Thyroid gland (tissue), 4 donors: ENCODE measurements at regions not wholly inside any gene's neighbourhood (a gene's known extent, or its start where the extent isn't known, plus 50 kb on each side); places are given as distances from the start of the nearest gene placed in this dataset.
A peak's percentile ranks its signal among the peaks of the same experiment; 100 is the strongest.

Experiments
- DNase-seq, 2 donors: peaks; one replicate each; pipeline ENCODE4 v3.0.0-alpha.2; 2019
- H3K27ac ChIP-seq, 3 donors: fragments of 200-600 bp; sonication (generic); 1 replicate in 2 of 3; 2 replicates in 1 of 3; pipeline ENCODE4 v1.5.1; 2016 to 2019; ENCODE audit warnings: mild to moderate bottlenecking in 1 of 3, moderate library complexity in 1 of 3
- H3K27me3 ChIP-seq: fragments of 200-600 bp; sonication (generic); one replicate; pipeline ENCODE4 v1.5.1; 2019
- H3K36me3 ChIP-seq, 2 donors: fragments of 200-600 bp; sonication (generic); one replicate each; pipeline ENCODE4 v1.5.1; 2016 to 2019
- H3K4me1 ChIP-seq, 2 donors: fragments of 200-600 bp; sonication (generic); one replicate each; pipeline ENCODE4 v1.5.1; 2017 to 2019
- H3K4me3 ChIP-seq, 3 donors: fragments of 200-600 bp; sonication (generic); replicated peaks in 1 of 3; 1 replicate in 2 of 3; 2 replicates in 1 of 3; pipeline ENCODE4 v1.5.1; 2016; ENCODE audit warnings: mild to moderate bottlenecking in 1 of 3
- H3K9me3 ChIP-seq: fragments of 200-600 bp; sonication (generic); one replicate; pipeline ENCODE4 v1.5.1; 2017
- POLR2A ChIP-seq, 2 donors: fragments of 450-650 bp; IDR thresholded peaks; one replicate each; pipeline ENCODE4 v1.6.1; 2017; ENCODE audit warnings: antibody characterized with exemption in 2 of 2, mild to moderate bottlenecking in 2 of 2, moderate library complexity in 1 of 2
- WGBS, 2 donors: methylation state at CpG; one replicate each; pipeline ENCODE4 v1.1.5; 2017; 5-methylcytosine and 5-hydroxymethylcytosine counted together
- intact Hi-C: fragments of 100-400 bp; cut with DNase I; formaldehyde crosslinking; loops from one replicate; pipeline ENCODE4 v1.15.1; 2023
- TF ChIP-seq, protein P1 (sequence below), 6 experiments: fragments of 200-600 bp in 3 of 6; fragments of 450-650 bp in 3 of 6; sonication (generic) in 3 of 6; IDR thresholded peaks; one replicate each; pipeline ENCODE4 v1.5.1; 2016 to 2019; ENCODE audit warnings: antibody characterized with exemption in 6 of 6, mild to moderate bottlenecking in 2 of 6, inconsistent platforms in 1 of 6, moderate library complexity in 1 of 6

DNA sequence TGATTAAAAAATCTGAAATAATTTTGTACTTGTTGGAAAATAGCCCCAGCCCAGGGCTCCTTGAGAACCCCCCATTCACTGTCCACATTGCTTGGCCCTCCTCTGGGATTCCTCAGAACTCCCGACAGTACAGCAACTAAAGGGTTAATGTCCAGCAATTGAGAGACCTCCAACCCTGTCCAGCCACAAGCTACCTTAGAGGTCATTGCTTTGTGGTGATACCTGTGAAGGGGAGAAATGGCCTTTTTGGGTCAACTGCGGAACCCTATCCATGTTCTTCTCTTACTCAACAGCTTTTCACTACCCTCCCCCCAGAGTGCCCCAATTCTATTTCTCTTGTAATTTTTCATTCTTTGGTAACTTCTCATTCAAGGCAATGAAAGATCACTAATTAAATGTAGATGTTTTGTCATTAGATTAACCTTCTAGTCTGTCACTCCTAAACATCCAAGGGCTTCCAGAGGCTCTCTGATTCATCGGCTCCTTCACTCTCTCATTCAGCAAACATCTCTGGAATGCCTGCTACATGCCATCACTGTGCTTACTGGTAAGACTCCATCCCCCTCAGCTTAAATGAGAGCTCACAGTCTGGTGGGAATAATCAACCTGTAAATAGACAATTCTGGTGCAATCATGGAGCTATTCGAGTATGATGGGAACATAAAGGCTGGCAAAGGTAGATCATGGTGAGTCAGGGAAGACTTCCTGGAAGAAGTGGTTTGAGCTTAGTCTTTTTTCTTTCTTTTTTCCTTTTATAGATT lies 241.4 kb upstream of the PGRMC2 start:
- Histone ChIP-seq H3K9me3 (no peaks in the 10 kb centered on the region), H3K4me3 (no peak overlapping the region), H3K4me1 (peaks cover 46 to 57% of the 10 kb centered on the region in 2 donors), H3K36me3 (no peaks in the 10 kb centered on the region), H3K27me3 (no peaks in the 10 kb centered on the region), H3K27ac (peak overlapping the region; percentile 82 to 95 (median 94))
- intact Hi-C loops: loop anchor here (10.0 kb wide), 1 partner anchor 54 kb away; no protein-coding TSS in a partner anchor
- DNase-seq: peak; percentile 49 to 57
- TF ChIP-seq, protein P1, sequence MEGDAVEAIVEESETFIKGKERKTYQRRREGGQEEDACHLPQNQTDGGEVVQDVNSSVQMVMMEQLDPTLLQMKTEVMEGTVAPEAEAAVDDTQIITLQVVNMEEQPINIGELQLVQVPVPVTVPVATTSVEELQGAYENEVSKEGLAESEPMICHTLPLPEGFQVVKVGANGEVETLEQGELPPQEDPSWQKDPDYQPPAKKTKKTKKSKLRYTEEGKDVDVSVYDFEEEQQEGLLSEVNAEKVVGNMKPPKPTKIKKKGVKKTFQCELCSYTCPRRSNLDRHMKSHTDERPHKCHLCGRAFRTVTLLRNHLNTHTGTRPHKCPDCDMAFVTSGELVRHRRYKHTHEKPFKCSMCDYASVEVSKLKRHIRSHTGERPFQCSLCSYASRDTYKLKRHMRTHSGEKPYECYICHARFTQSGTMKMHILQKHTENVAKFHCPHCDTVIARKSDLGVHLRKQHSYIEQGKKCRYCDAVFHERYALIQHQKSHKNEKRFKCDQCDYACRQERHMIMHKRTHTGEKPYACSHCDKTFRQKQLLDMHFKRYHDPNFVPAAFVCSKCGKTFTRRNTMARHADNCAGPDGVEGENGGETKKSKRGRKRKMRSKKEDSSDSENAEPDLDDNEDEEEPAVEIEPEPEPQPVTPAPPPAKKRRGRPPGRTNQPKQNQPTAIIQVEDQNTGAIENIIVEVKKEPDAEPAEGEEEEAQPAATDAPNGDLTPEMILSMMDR (IDR thresholded peaks at IDR 0.05): no peak
- no peak for TF ChIP-seq POLR2A (IDR thresholded peaks at IDR 0.05)
- WGBS, 2 donors: 39 to 54% methylated on average over 4 of the region's 4 CpGs

DNA sequence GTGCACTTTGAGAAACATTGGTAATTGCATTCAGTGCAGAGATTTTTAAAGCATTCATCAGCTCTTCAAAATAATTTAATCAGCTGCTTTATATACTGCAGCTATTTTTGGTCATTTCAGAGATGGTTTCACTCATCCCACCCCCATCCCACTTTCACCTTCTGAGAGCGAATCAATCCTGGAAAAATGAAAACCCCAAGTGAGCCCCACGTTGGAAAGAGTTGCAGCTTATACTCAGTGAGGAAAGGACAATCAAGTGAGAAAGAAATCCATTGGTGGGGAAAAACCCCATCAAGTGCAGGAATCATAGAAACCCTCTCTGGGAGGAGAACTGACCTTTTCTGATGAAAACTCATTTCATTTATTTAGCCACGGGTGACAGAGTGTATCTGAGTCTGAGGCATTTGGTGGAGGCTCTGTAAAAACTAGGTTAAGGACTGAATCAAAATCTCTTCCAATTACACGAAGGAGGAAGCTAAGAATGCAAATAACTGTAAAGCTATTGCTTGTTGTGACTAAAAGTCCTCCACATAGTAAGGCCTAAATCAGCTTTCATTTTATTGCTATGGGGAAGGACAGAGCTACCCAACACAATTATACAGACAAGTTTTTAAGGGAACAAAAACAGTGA lies 240.4 kb upstream of the PGRMC2 start:
- 25 to 27% methylated on average over 4 of the region's 4 CpGs for WGBS, 2 donors
- no peak for TF ChIP-seq POLR2A (IDR thresholded peaks at IDR 0.05)
- TF ChIP-seq, protein P1 (IDR thresholded peaks at IDR 0.05): no peak
- intact Hi-C loops: loop anchor here (10.0 kb wide), 1 partner anchor 53 kb away; no protein-coding TSS in a partner anchor
- no peak for DNase-seq
- no peaks in the 10 kb centered on the region for H3K9me3 ChIP-seq
- no peaks in the 10 kb centered on the region for H3K27me3 ChIP-seq
- H3K36me3 ChIP-seq: no peaks in the 10 kb centered on the region
- no peak overlapping the region for H3K4me3 ChIP-seq
- peaks cover 47 to 58% of the 10 kb centered on the region in 2 donors for H3K4me1 ChIP-seq
- peak overlapping the region; percentile 82 to 95 (median 94) for H3K27ac ChIP-seq

DNA sequence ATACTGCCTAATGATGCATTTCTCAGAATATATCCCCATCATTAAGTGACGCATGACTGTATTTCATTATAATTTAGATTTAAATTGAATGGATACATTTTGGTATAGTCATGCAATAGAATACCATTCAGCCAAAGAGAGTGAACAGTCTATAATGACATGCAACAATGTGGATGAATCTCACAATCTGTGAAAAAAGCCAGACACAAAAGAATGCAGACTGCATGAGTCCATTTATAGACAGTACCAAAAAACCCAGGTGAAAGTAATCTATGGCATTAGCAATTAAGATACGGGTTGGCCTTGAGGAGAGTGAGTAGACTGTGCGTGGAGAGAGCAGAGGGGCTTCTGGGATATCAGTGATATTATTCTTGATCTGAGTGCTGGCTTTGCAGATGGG lies 239.7 kb upstream of the PGRMC2 start:
- no peak overlapping the region for H3K4me3 ChIP-seq
- no peak for DNase-seq
- H3K9me3 ChIP-seq: no peaks in the 10 kb centered on the region
- peak overlapping the region; percentile 82 to 95 (median 94) for H3K27ac ChIP-seq
- no peaks in the 10 kb centered on the region for H3K27me3 ChIP-seq
- TF ChIP-seq, protein P1 (IDR thresholded peaks at IDR 0.05): no peak
- no peak for TF ChIP-seq POLR2A (IDR thresholded peaks at IDR 0.05)
- WGBS, 2 donors: 88 to 90% methylated on average over 3 of the region's 3 CpGs
- H3K36me3 ChIP-seq: no peaks in the 10 kb centered on the region
- H3K4me1 ChIP-seq: peaks cover 47 to 58% of the 10 kb centered on the region in 2 donors
- intact Hi-C loops: loop anchor here (10.0 kb wide), 1 partner anchor 53 kb away; no protein-coding TSS in a partner anchor

DNA sequence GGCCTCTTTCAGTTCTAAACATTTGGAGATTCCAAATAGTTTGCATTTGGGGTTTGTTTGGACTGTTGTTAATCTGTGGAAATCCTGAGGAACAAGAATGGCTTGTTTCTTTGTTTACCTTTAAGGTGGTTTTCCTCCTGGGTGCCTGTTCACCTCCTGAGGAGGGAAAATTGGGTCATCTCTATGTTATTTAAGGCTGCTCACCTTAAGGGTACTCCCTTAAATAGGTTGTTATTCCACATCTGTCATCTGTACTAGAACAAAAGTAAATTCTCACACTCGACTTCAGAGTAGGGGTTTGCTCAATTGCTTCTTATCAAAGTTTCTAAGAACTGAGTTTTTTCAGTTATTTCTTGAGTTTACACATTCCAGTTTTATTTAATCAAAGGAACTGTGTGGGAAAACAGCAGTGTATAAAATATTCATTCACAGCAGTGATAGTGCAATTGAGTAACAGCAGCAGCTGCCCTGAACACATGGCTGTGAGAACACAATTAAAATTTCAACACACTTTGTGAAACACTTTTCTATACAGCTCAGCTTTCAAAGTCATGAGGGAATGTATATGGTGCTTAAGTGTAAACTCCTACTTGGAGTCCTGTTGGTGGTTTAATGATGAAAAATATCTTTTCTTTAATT lies 238.5 kb upstream of the PGRMC2 start:
- intact Hi-C loops: loop anchor here (10.0 kb wide), 1 partner anchor 51 kb away; no protein-coding TSS in a partner anchor
- H3K4me3 ChIP-seq: no peak overlapping the region
- H3K9me3 ChIP-seq: no peaks in the 10 kb centered on the region
- no peaks in the 10 kb centered on the region for H3K36me3 ChIP-seq
- H3K4me1 ChIP-seq: peaks cover 47 to 58% of the 10 kb centered on the region in 2 donors
- no peak for TF ChIP-seq POLR2A (IDR thresholded peaks at IDR 0.05)
- TF ChIP-seq, protein P1 (IDR thresholded peaks at IDR 0.05): no peak
- 17 to 30% methylated on average over 1 of the region's 1 CpG for WGBS, 2 donors
- DNase-seq: no peak
- H3K27ac ChIP-seq: peak overlapping the region; percentile 26 to 95 (median 94)
- no peaks in the 10 kb centered on the region for H3K27me3 ChIP-seq
